Kidney (tissue), 13 donors: ENCODE measurements at regions not wholly inside any gene's neighbourhood (a gene's known extent, or its start where the extent isn't known, plus 50 kb on each side); places are given as distances from the start of the nearest gene placed in this dataset.
"Not testable (repeated sequence)": the region's sequence is repeated elsewhere in the genome, so short reads cannot be mapped to it uniquely, and the experiment has no call there.

Experiments
- DNase-seq, 5 donors: peaks; one replicate each; pipeline ENCODE4 v3.0.0-alpha.2; 2013 to 2020
- FAIRE-seq: peaks from 2 replicates; lab custom pipeline; 2012; peaks lifted over from hg19 to GRCh38; lab: Jason Lieb, UNC
- H3K27ac ChIP-seq, 2 donors: one replicate each; pipeline ENCODE4 v1.7.0; 2013; ENCODE audit warnings: low read depth in 2 of 2, low read length in 2 of 2, inconsistent platforms in 1 of 2
- H3K27me3 ChIP-seq: one replicate; pipeline ENCODE4 v1.7.1; 2013; ENCODE audit warnings: low read length, inconsistent platforms; ENCODE audit not compliant: control insufficient read depth, insufficient read depth
- H3K36me3 ChIP-seq, 3 donors: one replicate each; pipeline versions ENCODE4 v1.7.0 to v1.7.1; 2013; ENCODE audit warnings: low read length in 3 of 3, control low read depth in 1 of 3, inconsistent platforms in 1 of 3; ENCODE audit not compliant: insufficient read depth in 3 of 3, control insufficient read depth in 2 of 3
- H3K4me1 ChIP-seq, 3 donors: one replicate each; pipeline versions ENCODE4 v1.7.0 to v1.7.1; 2013; ENCODE audit warnings: low read length in 3 of 3, inconsistent platforms in 1 of 3, low read depth in 1 of 3; ENCODE audit not compliant: control insufficient read depth in 2 of 3, insufficient read depth in 2 of 3
- H3K4me3 ChIP-seq, 3 donors: one replicate each; pipeline versions ENCODE4 v1.7.0 to v1.8.1; 2013; ENCODE audit warnings: low read length in 3 of 3, control low read depth in 1 of 3, inconsistent platforms in 1 of 3
- H3K9ac ChIP-seq, 3 donors: one replicate each; pipeline versions ENCODE4 v1.7.0 to v1.7.1; 2013; ENCODE audit warnings: low read length in 3 of 3, control low read depth in 1 of 3, inconsistent platforms in 1 of 3
- H3K9me3 ChIP-seq, 3 donors: one replicate each; pipeline versions ENCODE4 v1.7.0 to v1.7.1; 2013; ENCODE audit warnings: low read length in 3 of 3, control low read depth in 1 of 3, inconsistent platforms in 1 of 3; ENCODE audit not compliant: control insufficient read depth in 2 of 3, insufficient read depth in 1 of 3
- CTCF ChIP-seq: IDR thresholded peaks from 3 replicates; pipeline ENCODE4 v1.5.1; 2012; ENCODE audit warnings: mild to moderate bottlenecking, moderate library complexity, borderline replicate concordance; ENCODE audit not compliant: insufficient read depth; ENCODE audit errors: extremely low read depth
- intact Hi-C: fragments of 100-400 bp; cut with DNase I; formaldehyde crosslinking; loops from one replicate; pipeline ENCODE4 v1.11.1; 2022
- donor health status: control.
- donor health status: control.
- donor health status: control.
- donor health status: control.
- donor health status: control.
- donor health status: DM: yes; HTN: yes; CAD: no.
- donor health status: Normal renal cell carcinoma (clear cell type).

- Histone ChIP-seq H3K9me3 (no peaks in the 10 kb centered on the region), H3K4me3 (no peak overlapping the region), H3K9ac (no peak overlapping the region), H3K4me1 (no peaks in the 10 kb centered on the region), H3K27me3 (no peaks in the 10 kb centered on the region), H3K27ac (no peak overlapping the region), H3K36me3 (no peaks in the 10 kb centered on the region)
- intact Hi-C loops = no loop called here
- DNase-seq (no peak), FAIRE-seq (no peak)
- TF ChIP-seq CTCF = no peak
Measured at GRCh38 chr2:58757971-58758370, 516.8 kb upstream of the FANCL start.

- Histone ChIP-seq H3K27me3 (no peaks in the 10 kb centered on the region), H3K9ac (no peak overlapping the region), H3K9me3 (no peaks in the 10 kb centered on the region), H3K4me1 (no peaks in the 10 kb centered on the region), H3K27ac (no peak overlapping the region), H3K36me3 (no peaks in the 10 kb centered on the region), H3K4me3 (no peak overlapping the region)
- TF ChIP-seq CTCF = no peak
- no peak for DNase-seq
- no peak for FAIRE-seq
- intact Hi-C loops = no loop called here
Measured at GRCh38 chr2:58756336-58756735, 515.2 kb upstream of the FANCL start.

GRCh38 chr2:58752507-58752906, 511.4 kb upstream of the FANCL start:
- H3K9me3 ChIP-seq, H3K9ac ChIP-seq, DNase-seq, H3K27ac ChIP-seq, H3K27me3 ChIP-seq, H3K4me3 ChIP-seq, H3K4me1 ChIP-seq, intact Hi-C loops, H3K36me3 ChIP-seq, FAIRE-seq: not testable (repeated sequence)

DNA sequence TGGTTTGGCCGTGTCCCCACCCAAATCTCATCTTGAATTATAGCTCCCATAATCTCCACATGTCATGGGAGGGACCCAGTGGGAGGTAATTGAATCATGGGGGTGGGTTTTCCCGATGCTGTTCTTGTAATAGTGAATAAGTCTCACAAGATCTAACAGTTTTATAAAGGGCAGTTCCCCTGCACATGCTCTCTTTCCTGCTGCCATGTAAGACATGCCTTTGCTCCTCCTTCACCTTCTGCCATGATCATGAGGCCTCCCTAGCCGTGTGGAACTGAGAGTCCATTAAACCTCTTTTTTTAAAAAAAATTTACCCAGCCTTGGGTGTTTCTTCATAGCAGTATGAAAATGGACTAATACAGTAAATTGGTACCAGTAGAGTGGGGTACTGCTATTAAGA, 510.6 kb upstream of the FANCL start:
- FAIRE-seq, H3K9ac ChIP-seq, H3K36me3 ChIP-seq, H3K27ac ChIP-seq, H3K27me3 ChIP-seq, intact Hi-C loops, H3K4me3 ChIP-seq, DNase-seq, H3K4me1 ChIP-seq, H3K9me3 ChIP-seq: not testable (repeated sequence)

- Histone ChIP-seq H3K4me1 (no peaks in the 10 kb centered on the region), H3K36me3 (no peaks in the 10 kb centered on the region), H3K27ac (no peak overlapping the region), H3K27me3 (no peaks in the 10 kb centered on the region), H3K9me3 (no peaks in the 10 kb centered on the region), H3K9ac (no peak overlapping the region), H3K4me3 (no peak overlapping the region)
- no peak for TF ChIP-seq CTCF
- DNase-seq (no peak), FAIRE-seq (no peak)
- intact Hi-C loops = no loop called here
Measured at GRCh38 chr2:58749041-58749440, 507.9 kb upstream of the FANCL start.

GRCh38 chr2:58745334-58745733, 504.2 kb upstream of the FANCL start:
- DNase-seq, H3K4me3 ChIP-seq, H3K9me3 ChIP-seq, FAIRE-seq, H3K27ac ChIP-seq, H3K4me1 ChIP-seq, H3K36me3 ChIP-seq, H3K27me3 ChIP-seq, intact Hi-C loops, H3K9ac ChIP-seq: not testable (repeated sequence)
